HepG2 (cell line): ENCODE measurements at regions not wholly inside any gene's neighbourhood (a gene's known extent, or its start where the extent isn't known, plus 50 kb on each side); places are given as distances from the start of the nearest gene placed in this dataset.

Experiments
- E2F1 ChIP-seq: sonication (generic); formaldehyde crosslinking; IDR thresholded peaks from 2 replicates; pipeline ENCODE4 v1.5.0; 2020; ENCODE audit warnings: missing genetic modification reagents
- MAX ChIP-seq: IDR thresholded peaks from 2 replicates; pipeline ENCODE4 v1.6.1; 2012; ENCODE audit warnings: inconsistent platforms
- PHF21A ChIP-seq: sonication (generic); formaldehyde crosslinking; IDR thresholded peaks from 2 replicates; pipeline ENCODE4 v1.5.0; 2020; ENCODE audit warnings: mild to moderate bottlenecking, missing genetic modification reagents

DNA sequence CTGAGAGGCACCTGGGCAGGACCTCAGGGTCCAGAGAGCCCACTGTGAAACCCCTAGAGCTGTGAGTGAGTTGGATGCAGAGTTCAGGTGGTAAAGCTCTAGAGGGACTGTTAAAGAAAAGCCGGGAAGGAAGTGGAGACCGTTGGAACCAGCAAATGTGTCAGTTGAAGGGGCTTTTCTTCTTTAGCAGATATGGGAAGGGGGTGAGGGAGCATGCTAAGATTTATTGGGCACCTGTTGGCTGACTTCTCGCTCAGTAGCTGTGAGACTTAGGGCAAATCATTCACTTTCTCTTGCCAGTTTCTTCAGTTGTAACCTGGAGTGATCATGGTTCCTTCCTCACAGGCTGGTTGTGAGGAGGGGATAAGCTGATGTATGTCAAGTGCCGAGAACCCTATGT, 287.7 kb downstream of the DHX35 start:
- TF ChIP-seq MAX (no peak), E2F1 (no peak), PHF21A (CRISPR knock-in tag) (no peak)
